Lung (tissue), 11 donors: ENCODE measurements at regions not wholly inside any gene's neighbourhood (a gene's known extent, or its start where the extent isn't known, plus 50 kb on each side); places are given as distances from the start of the nearest gene placed in this dataset.

Experiments
- ATAC-seq: fragments of 200-7000 bp; cut with Tn5 transposase; one replicate; pipeline ENCODE4 v1.9.1; 2020; ENCODE audit warnings: moderate number of reproducible peaks; ENCODE audit not compliant: insufficient read depth, low FRiP score
- DNase-seq, 3 donors: peaks; one replicate each; pipeline ENCODE4 v3.0.0-alpha.2; 2013 to 2017
- H3K27ac ChIP-seq, 2 donors: one replicate each; pipeline ENCODE4 v1.5.1; 2013; ENCODE audit warnings: mild to moderate bottlenecking in 2 of 2, moderate library complexity in 2 of 2, control low read depth in 1 of 2, inconsistent platforms in 1 of 2, low read depth in 1 of 2, low read length in 1 of 2
- H3K27me3 ChIP-seq, 3 donors: one replicate each; pipeline ENCODE4 v1.5.1; 2013; ENCODE audit warnings: low read length in 2 of 3; ENCODE audit not compliant: control insufficient read depth in 3 of 3, insufficient read depth in 3 of 3
- H3K36me3 ChIP-seq, 4 donors: one replicate each; pipeline ENCODE4 v1.5.1; 2013; ENCODE audit warnings: low read length in 4 of 4, mild to moderate bottlenecking in 1 of 4, moderate library complexity in 1 of 4; ENCODE audit not compliant: control insufficient read depth in 4 of 4, insufficient read depth in 4 of 4
- H3K4me1 ChIP-seq, 5 donors: one replicate each; pipeline ENCODE4 v1.5.1; 2013; ENCODE audit warnings: low read length in 5 of 5, mild to moderate bottlenecking in 2 of 5, moderate library complexity in 1 of 5; ENCODE audit not compliant: control insufficient read depth in 5 of 5, insufficient read depth in 5 of 5
- H3K4me3 ChIP-seq: one replicate; pipeline ENCODE4 v1.5.1; 2013; ENCODE audit warnings: mild to moderate bottlenecking, control low read depth, moderate library complexity
- H3K9ac ChIP-seq, 2 donors: one replicate each; pipeline ENCODE4 v1.5.1; 2013; ENCODE audit warnings: low read length in 2 of 2, control low read depth in 1 of 2; ENCODE audit not compliant: insufficient read depth in 1 of 2
- H3K9me3 ChIP-seq, 4 donors: one replicate each; pipeline ENCODE4 v1.5.1; 2013; ENCODE audit warnings: low read length in 3 of 4, mild to moderate bottlenecking in 1 of 4, moderate library complexity in 1 of 4; ENCODE audit not compliant: control insufficient read depth in 4 of 4, insufficient read depth in 3 of 4
- WGBS, 2 donors: extraction: QIAGEN DNeasy Blood & Tissue Kit; methylation state at CpG; one replicate each; pipeline ENCODE4 v1.1.7; 2013; 5-methylcytosine and 5-hydroxymethylcytosine counted together
- TF ChIP-seq, protein P1 (sequence below): IDR thresholded peaks from 2 replicates; pipeline ENCODE4 v1.5.1; 2012; ENCODE audit warnings: mild to moderate bottlenecking; ENCODE audit errors: control extremely low read depth, extremely low read depth
- donor health status: control.
- donor health status: control.
- donor health status: Bipolar disorder and iron deficiency.
- donor health status: healthy.
- donor health status: DM: yes; HTN: yes; CAD: no.

GRCh38 chr5:1748271-1748670 lies 51.4 kb downstream of the MRPL36 start:
- Histone ChIP-seq H3K9ac (no peak overlapping the region), H3K4me1 (no peaks in the 10 kb centered on the region), H3K27ac (no peak overlapping the region), H3K9me3 (peaks cover 0 to 17% (median 0%) of the 10 kb centered on the region in 4 donors), H3K27me3 (peaks cover 0 to 8% (median 0%) of the 10 kb centered on the region in 3 donors), H3K4me3 (no peak overlapping the region), H3K36me3 (no peaks in the 10 kb centered on the region)
- WGBS, 2 donors, result 84 to 93% methylated on average over 12 of the region's 12 CpGs
- TF ChIP-seq, protein P1, sequence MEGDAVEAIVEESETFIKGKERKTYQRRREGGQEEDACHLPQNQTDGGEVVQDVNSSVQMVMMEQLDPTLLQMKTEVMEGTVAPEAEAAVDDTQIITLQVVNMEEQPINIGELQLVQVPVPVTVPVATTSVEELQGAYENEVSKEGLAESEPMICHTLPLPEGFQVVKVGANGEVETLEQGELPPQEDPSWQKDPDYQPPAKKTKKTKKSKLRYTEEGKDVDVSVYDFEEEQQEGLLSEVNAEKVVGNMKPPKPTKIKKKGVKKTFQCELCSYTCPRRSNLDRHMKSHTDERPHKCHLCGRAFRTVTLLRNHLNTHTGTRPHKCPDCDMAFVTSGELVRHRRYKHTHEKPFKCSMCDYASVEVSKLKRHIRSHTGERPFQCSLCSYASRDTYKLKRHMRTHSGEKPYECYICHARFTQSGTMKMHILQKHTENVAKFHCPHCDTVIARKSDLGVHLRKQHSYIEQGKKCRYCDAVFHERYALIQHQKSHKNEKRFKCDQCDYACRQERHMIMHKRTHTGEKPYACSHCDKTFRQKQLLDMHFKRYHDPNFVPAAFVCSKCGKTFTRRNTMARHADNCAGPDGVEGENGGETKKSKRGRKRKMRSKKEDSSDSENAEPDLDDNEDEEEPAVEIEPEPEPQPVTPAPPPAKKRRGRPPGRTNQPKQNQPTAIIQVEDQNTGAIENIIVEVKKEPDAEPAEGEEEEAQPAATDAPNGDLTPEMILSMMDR, result no peak
- DNase-seq (no peak), ATAC-seq (no peak)

- 83 to 91% methylated on average over 5 of the region's 5 CpGs for WGBS, 2 donors
- peaks cover 0 to 8% (median 0%) of the 10 kb centered on the region in 3 donors for H3K27me3 ChIP-seq
- H3K36me3 ChIP-seq, result no peaks in the 10 kb centered on the region
- no peak overlapping the region for H3K4me3 ChIP-seq
- peaks cover 0 to 17% (median 0%) of the 10 kb centered on the region in 4 donors for H3K9me3 ChIP-seq
- TF ChIP-seq, protein P1, result no peak
- ATAC-seq, result no peak
- no peaks in the 10 kb centered on the region for H3K4me1 ChIP-seq
- no peak overlapping the region for H3K27ac ChIP-seq
- DNase-seq, result no peak
- H3K9ac ChIP-seq, result no peak overlapping the region
These were observed 51.9 kb downstream of the MRPL36 start for GRCh38 chr5:1747803-1748085.

- 82 to 89% methylated on average over 24 of the region's 24 CpGs for WGBS, 2 donors
- Histone ChIP-seq H3K27ac (no peak overlapping the region), H3K4me1 (no peaks in the 10 kb centered on the region), H3K9ac (no peak overlapping the region), H3K27me3 (peaks cover 0 to 8% (median 0%) of the 10 kb centered on the region in 3 donors), H3K36me3 (no peaks in the 10 kb centered on the region), H3K9me3 (peaks cover 0 to 17% (median 0%) of the 10 kb centered on the region in 4 donors), H3K4me3 (no peak overlapping the region)
- DNase-seq (no peak), ATAC-seq (no peak)
- TF ChIP-seq, protein P1, result no peak
These were observed 52.4 kb downstream of the MRPL36 start for GRCh38 chr5:1747079-1747802.
